ENCODE measurements at regions not wholly inside any gene's neighbourhood (a gene's known extent, or its start where the extent isn't known, plus 50 kb on each side); places are given as distances from the start of the nearest gene placed in this dataset.

DNA sequence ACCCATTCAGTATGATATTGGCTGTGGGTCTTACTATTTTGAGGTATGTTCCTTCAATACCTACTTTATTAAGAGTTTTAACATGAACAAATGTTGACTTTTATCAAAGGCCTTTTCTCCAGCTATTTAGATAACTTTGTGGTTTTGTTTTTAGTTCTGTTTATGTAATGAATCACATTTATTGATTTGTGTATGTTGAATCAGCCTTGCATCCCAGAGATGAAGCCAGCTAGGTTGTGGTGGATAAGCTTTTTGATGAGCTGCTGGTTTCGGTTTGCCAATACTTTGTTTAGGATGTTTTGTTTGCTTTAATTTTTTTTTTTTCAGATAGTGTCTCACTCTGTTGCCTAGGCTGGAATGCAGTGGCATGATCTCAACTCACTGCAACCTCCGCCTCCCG lies 609.0 kb upstream of the COX7C start:
- no peak overlapping the region for H3K23ac ChIP-seq (ENCODE audit: insufficient read length)
- H4K91ac ChIP-seq (replicated peaks; ENCODE audit: insufficient read length, low read length), result no peak overlapping the region
- H3K56ac ChIP-seq (replicated peaks; ENCODE audit: insufficient read length, low read depth, low read length), result no peak overlapping the region
- no peak overlapping the region for H3K4me3 ChIP-seq (ENCODE audit: extremely low read depth in 1 of 4, insufficient read depth in 2 of 4, low read depth in 3 of 4, low read length in 4 of 4)
- no peak overlapping the region for H3K9ac ChIP-seq (replicated peaks in 1 of 4; ENCODE audit: extremely low read depth in 1 of 4, low read depth in 3 of 4, low read length in 3 of 4)
- no peak overlapping the region for H2AK5ac ChIP-seq (ENCODE audit: low read depth, low read length)
- no peaks in the 10 kb centered on the region for H3K79me2 ChIP-seq (ENCODE audit: control insufficient read depth in 1 of 2, insufficient read depth in 2 of 2, low read length in 2 of 2)
- no peaks in the 10 kb centered on the region for H3K79me1 ChIP-seq (ENCODE audit: low read depth, low read length)
- H2BK12ac ChIP-seq (ENCODE audit: low read depth, low read length), result no peak overlapping the region
- 0 out of 4 replicates have a peak, but pooled peaks cover 0 to 4% of the 10 kb centered on the region in 2 experiments for H3K9me3 ChIP-seq (ENCODE audit: insufficient read depth in 2 of 2, low read depth in 1 of 2, low read length in 1 of 2)
- ChIA-PET CTCF (ENCODE audit: partially characterized antibody) (no interaction called here), POLR2A (ENCODE audit: partially characterized antibody) (no interaction called here)
- DNase-seq (ENCODE audit: low read depth in 1 of 2, low spot score in 2 of 2), result no peak
- H3K4ac ChIP-seq (replicated peaks; ENCODE audit: insufficient read length, low read depth, low read length), result no peak overlapping the region
- no peak overlapping the region for H2BK5ac ChIP-seq (ENCODE audit: low read depth, low read length)
- no peaks in the 10 kb centered on the region for H4K20me1 ChIP-seq (replicated peaks in 1 of 2; ENCODE audit: control insufficient read depth in 1 of 2, insufficient read depth in 2 of 2, low read length in 2 of 2)
- no peak overlapping the region for H4K5ac ChIP-seq (ENCODE audit: insufficient read length, low read depth, low read length)
- H3K18ac ChIP-seq (ENCODE audit: extremely low read depth, low read length), result no peak overlapping the region
- no peaks in the 10 kb centered on the region for H3K4me1 ChIP-seq (replicated peaks in 1 of 4; ENCODE audit: control insufficient read depth in 3 of 4, insufficient read depth in 4 of 4, low read length in 3 of 4)
- no peaks in the 10 kb centered on the region for H3K36me3 ChIP-seq (ENCODE audit: control insufficient read depth in 2 of 4, insufficient read depth in 4 of 4, low read length in 3 of 4)
- WGBS, 2 experiments (ENCODE audit: extremely low coverage in 1 of 2, insufficient coverage in 1 of 2, insufficient read length in 1 of 2, insufficient replicate concordance in 2 of 2, low coverage in 1 of 2, low lambda C conversion rate in 2 of 2, missing lambda C conversion rate in 1 of 2), result 100% methylated on average over 3 of the region's 3 CpGs; no CpG with 5 or more reads in 1 of the 2 experiments
- no peak overlapping the region for H2AFZ ChIP-seq (ENCODE audit: low read length)
- H3K23me2 ChIP-seq (ENCODE audit: low read depth, low read length), result no peaks in the 10 kb centered on the region
- no peak overlapping the region for H3K14ac ChIP-seq (ENCODE audit: insufficient read length)
- no peaks in the 10 kb centered on the region for H3K27me3 ChIP-seq (replicated peaks in 1 of 4; ENCODE audit: control insufficient read depth in 3 of 4, extremely low read depth in 1 of 4, insufficient read depth in 3 of 4, low read length in 3 of 4)
- H2BK20ac ChIP-seq (ENCODE audit: low read length), result no peak overlapping the region
- H3K4me2 ChIP-seq (ENCODE audit: insufficient read depth in 1 of 2, low read depth in 2 of 2, low read length in 2 of 2), result no peak overlapping the region
- H3K27ac ChIP-seq (ENCODE audit: low read depth, low read length), result no peak overlapping the region
- no peak for FAIRE-seq
- no peak overlapping the region for H2BK120ac ChIP-seq (replicated peaks; ENCODE audit: low read depth, low read length)
- TF ChIP-seq YY1 (IDR thresholded peaks at IDR 0.05; ENCODE audit: low read depth, low read length) (no peak), JUND (IDR thresholded peaks at IDR 0.05; ENCODE audit: low read length) (no peak)
- H2BK15ac ChIP-seq (ENCODE audit: low read length), result no peak overlapping the region
- H4K8ac ChIP-seq (ENCODE audit: extremely low read depth, insufficient read depth, low read length), result no peak overlapping the region

All from H1 (cell line).